ENCODE measurements at regions not wholly inside any gene's neighbourhood (a gene's known extent, or its start where the extent isn't known, plus 50 kb on each side); places are given as distances from the start of the nearest gene placed in this dataset.

GRCh38 chr17:6340708-6341107, 94.2 kb downstream of the AIPL1 start (continued):
- TF ChIP-seq POLR2AphosphoS5 (IDR thresholded peaks at IDR 0.05; ENCODE audit: low read depth, low read length) (no peak), RNF2 (IDR thresholded peaks at IDR 0.05; ENCODE audit: borderline replicate concordance, low read depth, low read length, missing control alignments, poor library complexity, severe bottlenecking) (no peak), CBX8 (IDR thresholded peaks at IDR 0.05; ENCODE audit: borderline replicate concordance, low read depth, low read length) (no peak), GABPA (IDR thresholded peaks at IDR 0.05; ENCODE audit: borderline replicate concordance, insufficient read depth, low read length) (no peak), CBX5 (IDR thresholded peaks at IDR 0.05; ENCODE audit: low read depth, low read length) (no peak), EP300 (IDR thresholded peaks at IDR 0.05; ENCODE audit: borderline replicate concordance in 1 of 2, low read depth in 2 of 2, low read length in 2 of 2) (no peak), KDM1A (IDR thresholded peaks at IDR 0.05; ENCODE audit: borderline replicate concordance, low read length) (no peak)

Measured in H1 (cell line).